ENCODE measurements at regions not wholly inside any gene's neighbourhood (a gene's known extent, or its start where the extent isn't known, plus 50 kb on each side); places are given as distances from the start of the nearest gene placed in this dataset.

DNA sequence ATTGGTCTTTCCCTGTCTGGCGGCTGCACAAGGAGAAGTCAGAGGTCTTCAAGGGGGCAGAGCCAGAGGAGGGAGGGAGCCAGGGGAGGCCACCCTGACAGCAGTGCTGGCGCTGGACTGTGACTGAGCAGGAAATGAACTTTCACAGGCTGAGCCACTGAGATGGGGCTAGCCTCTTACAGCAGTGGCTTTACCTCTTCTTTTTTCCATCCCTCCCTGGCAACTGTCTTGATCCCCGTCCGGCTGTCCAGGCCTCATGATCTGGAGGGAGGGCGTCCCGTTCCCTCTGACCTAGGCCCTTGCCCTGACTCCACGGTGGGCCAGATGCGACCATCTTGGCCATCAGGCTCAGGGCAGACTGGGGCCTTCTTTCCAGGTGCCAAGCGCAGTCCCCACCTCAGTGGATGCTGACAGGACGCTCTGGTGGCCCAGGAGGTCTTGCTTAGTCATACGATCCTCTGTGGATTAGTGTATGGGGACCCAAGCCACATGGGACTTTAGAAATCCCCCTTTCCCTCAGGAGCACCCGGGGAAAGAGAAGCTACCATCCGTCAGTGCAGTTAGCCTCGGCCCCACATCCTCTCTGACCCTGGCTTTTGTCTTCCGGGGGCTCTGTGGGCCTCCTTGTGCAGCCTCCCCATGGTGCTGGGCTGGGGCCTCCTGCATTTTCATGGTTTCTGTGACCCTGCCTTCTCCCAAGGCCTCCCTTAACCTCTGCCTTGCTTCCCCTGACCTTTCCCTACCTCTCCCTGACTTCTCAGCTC lies 57.4 kb upstream of the CCDC167 start:
- DNase-seq (ENCODE audit: low spot score): no peak

- DNase-seq (ENCODE audit: low spot score): no peak
Observed at GRCh38 chr6:37555040-37555781, 55.5 kb upstream of the CCDC167 start.

- no peak for DNase-seq (ENCODE audit: low spot score)
Observed at GRCh38 chr6:37554480-37554819, 54.8 kb upstream of the CCDC167 start.

DNA sequence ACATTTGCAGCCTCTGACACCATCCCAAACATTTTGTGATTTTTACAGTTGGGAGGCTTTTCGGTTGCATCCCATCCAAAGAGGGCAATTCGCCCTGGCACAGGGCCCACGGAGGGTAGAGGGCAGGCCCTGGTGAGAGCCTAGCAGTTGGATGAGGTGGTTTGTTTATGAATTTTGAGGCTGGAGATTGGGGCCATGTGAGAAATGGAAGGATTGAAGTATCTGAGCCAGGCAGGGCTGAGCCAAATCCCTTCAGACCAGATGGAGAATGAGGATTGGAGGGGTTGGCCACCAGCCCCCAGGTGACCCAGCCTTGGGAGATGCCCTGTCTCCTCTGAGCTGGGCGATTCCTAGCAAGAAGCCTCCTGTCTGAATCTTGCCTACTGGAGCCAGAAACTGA lies 52.6 kb upstream of the CCDC167 start:
- no peak for DNase-seq (ENCODE audit: low spot score)

DNA sequence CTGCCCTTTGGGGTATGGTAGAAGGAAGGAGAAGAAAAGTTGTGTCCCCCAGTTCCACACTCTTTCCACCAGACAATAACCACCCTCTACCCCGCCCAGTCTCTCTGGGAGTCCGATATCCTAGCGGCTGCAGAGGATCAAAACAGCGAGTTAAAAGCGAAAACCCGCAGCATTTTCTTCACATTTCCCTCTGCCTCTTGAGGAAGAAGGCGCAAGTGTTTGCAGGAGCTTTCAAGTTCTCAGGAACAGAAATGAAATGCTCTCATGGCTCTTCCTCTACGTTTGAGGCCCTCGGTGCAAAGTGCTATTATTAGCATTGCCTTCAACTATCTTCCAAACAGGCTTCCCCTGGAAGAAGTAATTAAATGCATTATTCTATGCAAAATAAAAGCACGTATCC lies 52.2 kb upstream of the CCDC167 start:
- no peak for DNase-seq (ENCODE audit: low spot score)

DNA sequence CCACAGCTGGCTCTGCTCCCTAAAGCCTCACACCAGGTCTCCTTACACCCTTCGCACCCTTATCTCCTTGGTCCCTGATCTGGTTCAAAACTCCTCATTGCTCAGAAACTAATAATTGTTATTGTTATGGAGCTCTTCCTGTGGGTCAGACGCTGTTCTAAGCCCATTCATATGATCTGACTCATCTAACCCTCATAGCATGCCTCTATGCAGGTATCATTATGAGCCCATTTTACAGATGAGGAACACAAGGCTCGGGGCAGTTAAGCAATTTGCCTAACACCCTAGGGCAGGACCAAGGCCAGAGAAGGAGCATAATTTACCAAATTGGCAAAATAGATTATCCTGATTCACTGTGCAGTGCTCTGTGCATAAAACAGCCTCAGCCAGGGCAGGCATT lies 51.8 kb upstream of the CCDC167 start:
- no peak for DNase-seq (ENCODE audit: low spot score)

DNA sequence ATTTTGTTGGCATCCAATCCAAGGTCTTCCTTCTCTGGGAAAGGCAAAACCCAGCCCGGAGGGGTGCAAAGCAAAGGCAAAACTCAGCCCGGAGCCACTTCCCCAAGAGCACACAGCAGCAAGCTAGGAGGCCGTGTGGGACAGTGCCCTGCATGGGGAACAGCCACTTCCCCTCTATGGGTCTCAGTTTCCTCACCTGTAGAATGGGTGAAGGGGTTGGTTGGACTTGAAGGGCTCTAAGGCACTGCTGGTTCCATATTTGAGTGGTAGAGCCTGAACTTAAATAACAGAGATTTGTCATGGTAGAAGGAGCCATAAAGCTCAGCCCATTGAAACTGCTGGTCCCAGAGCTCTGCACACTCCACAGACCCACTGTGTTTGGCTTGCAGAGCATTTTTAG lies 51.3 kb upstream of the CCDC167 start:
- no peak for DNase-seq (ENCODE audit: low spot score)

DNA sequence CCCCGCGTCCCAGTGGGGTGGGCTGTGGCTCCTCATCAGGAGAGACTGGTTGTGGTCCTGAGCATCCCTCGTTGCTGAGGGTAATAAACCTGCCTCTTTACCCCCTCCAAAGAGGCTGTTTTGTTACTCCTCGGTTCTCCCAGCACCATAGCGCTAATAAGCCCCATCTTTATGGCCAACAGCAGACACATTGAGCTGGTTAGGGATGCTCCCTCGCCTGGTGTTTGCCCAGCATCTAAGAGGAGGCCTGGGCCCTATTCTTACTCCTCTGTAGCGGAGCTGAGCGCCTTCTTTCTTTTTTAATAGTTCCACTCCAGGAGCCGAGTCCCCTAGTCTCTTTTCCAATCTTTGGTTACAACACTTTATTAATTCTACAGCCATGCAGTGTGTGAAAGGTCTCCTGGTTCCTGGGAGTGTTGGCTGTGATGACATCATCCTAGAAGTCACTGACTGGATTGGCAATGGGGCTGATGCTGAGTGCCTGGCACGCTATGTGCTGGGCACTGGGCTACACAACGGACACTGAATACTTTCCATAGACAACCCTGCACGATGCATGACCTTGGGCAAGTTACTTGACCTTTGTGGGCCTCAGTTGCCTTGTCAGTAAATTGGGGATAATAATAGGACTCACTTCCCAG lies 50.6 kb upstream of the CCDC167 start:
- no peak for DNase-seq (ENCODE audit: low spot score)

DNA sequence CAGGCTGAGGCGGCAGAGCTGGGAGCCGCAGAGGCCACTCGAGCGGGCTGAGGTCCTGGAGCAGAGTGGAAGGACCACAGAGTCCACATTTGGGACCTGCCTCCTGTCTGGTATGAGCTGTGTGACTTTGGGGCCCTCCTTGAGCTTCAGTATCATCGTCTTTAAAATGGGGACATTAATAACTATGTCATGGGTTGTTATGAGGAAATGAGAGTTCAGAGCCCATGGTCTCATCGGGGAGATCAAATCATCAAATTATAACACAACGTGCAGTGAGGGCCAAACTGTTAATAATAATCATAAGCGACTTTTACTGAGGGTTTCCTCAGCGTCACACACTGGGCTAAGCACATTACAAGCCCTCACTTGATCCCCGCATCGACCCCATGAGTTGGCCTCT lies 49.9 kb upstream of the CCDC167 start:
- no peak for DNase-seq (ENCODE audit: low spot score)

Measured in CD4-positive, alpha-beta T cell treated with Interleukin-6 at 100 ng/mL for 8 hours (primary cell).